SK-N-SH treated with all-trans-retinoic acid at 6 μM for 48 hours (cell line): ENCODE measurements at regions not wholly inside any gene's neighbourhood (a gene's known extent, or its start where the extent isn't known, plus 50 kb on each side); places are given as distances from the start of the nearest gene placed in this dataset.
A peak's percentile ranks its signal among the peaks of the same experiment; 100 is the strongest.

Source experiments
- ATAC-seq: fragments of 200-7000 bp; cut with Tn5 transposase; 3 replicates; pipeline ENCODE4 v1.9.1; 2020; ENCODE audit warnings: mild to moderate bottlenecking, moderate library complexity
- ARNTL ChIP-seq: fragments of 450-650 bp; formaldehyde crosslinking; IDR thresholded peaks from 2 replicates; pipeline ENCODE4 v1.5.0; 2020; ENCODE audit warnings: low read depth, mild to moderate bottlenecking, moderate library complexity, borderline replicate concordance
- BACH2 ChIP-seq: fragments of 250-450 bp; sonication (Bioruptor Pico); IDR thresholded peaks from 2 replicates; pipeline ENCODE4 v1.9.0; 2021; ENCODE audit warnings: mild to moderate bottlenecking, borderline replicate concordance
- CSDC2 ChIP-seq: fragments of 250-450 bp; sonication (Bioruptor Pico); IDR thresholded peaks from 2 replicates; pipeline ENCODE4 v1.5.0; 2020; ENCODE audit warnings: mild to moderate bottlenecking, moderate library complexity
- CSRNP3 ChIP-seq: fragments of 250-450 bp; sonication (Bioruptor Pico); IDR thresholded peaks from 2 replicates; pipeline ENCODE4 v1.5.1; 2021; ENCODE audit warnings: mild to moderate bottlenecking, moderate library complexity
- ESRRG ChIP-seq: fragments of 250-450 bp; sonication (Bioruptor Pico); IDR thresholded peaks from 2 replicates; pipeline ENCODE4 v1.6.1; 2021; ENCODE audit warnings: mild to moderate bottlenecking
- GLIS3 ChIP-seq: fragments of 250-450 bp; sonication (Bioruptor Pico); IDR thresholded peaks from 2 replicates; pipeline ENCODE4 v1.5.0; 2020; ENCODE audit warnings: mild to moderate bottlenecking, moderate library complexity
- ISL1 ChIP-seq: fragments of 250-450 bp; sonication (Bioruptor Pico); IDR thresholded peaks from 2 replicates; pipeline ENCODE4 v2.1.2; 2022; ENCODE audit warnings: mild to moderate bottlenecking, moderate library complexity
- OSR1 ChIP-seq: fragments of 250-450 bp; sonication (Bioruptor Pico); IDR thresholded peaks from 2 replicates; pipeline ENCODE4 v1.8.0; 2022; ENCODE audit warnings: moderate library complexity, mild to moderate bottlenecking, inconsistent platforms
- PATZ1 ChIP-seq: fragments of 250-450 bp; sonication (Bioruptor Pico); IDR thresholded peaks from 2 replicates; pipeline ENCODE4 v1.8.0; 2020; ENCODE audit warnings: mild to moderate bottlenecking, moderate library complexity, borderline replicate concordance
- POU6F1 ChIP-seq: fragments of 250-450 bp; sonication (Bioruptor Pico); IDR thresholded peaks from 2 replicates; pipeline ENCODE4 v1.8.0; 2021; ENCODE audit warnings: low read depth, mild to moderate bottlenecking, moderate library complexity, borderline replicate concordance
- PPARA ChIP-seq: fragments of 250-450 bp; sonication (Bioruptor Pico); IDR thresholded peaks from 2 replicates; pipeline ENCODE4 v1.5.0; 2020; ENCODE audit warnings: mild to moderate bottlenecking, borderline replicate concordance
- RARB ChIP-seq: fragments of 250-450 bp; sonication (Bioruptor Pico); IDR thresholded peaks from 2 replicates; pipeline ENCODE4 v1.8.0; 2021; ENCODE audit warnings: mild to moderate bottlenecking, moderate library complexity
- SNAI2 ChIP-seq: fragments of 250-450 bp; sonication (Bioruptor Pico); IDR thresholded peaks from 2 replicates; pipeline ENCODE4 v1.5.0; 2020; ENCODE audit warnings: mild to moderate bottlenecking, moderate library complexity
- TOX ChIP-seq: fragments of 250-450 bp; sonication (Bioruptor Pico); IDR thresholded peaks from 2 replicates; pipeline ENCODE4 v1.8.0; 2021; ENCODE audit warnings: mild to moderate bottlenecking, moderate library complexity, borderline replicate concordance
- TSHZ2 ChIP-seq: fragments of 250-450 bp; sonication (Bioruptor Pico); IDR thresholded peaks from 2 replicates; pipeline ENCODE4 v1.5.0; 2020; ENCODE audit warnings: mild to moderate bottlenecking, moderate library complexity
- ZC3H10 ChIP-seq: fragments of 250-450 bp; sonication (Bioruptor Pico); IDR thresholded peaks from 2 replicates; pipeline ENCODE4 v1.5.1; 2021; ENCODE audit warnings: mild to moderate bottlenecking, moderate library complexity
- ZFP3 ChIP-seq: fragments of 250-450 bp; sonication (Bioruptor Pico); IDR thresholded peaks from 2 replicates; pipeline ENCODE4 v1.5.0; 2020; ENCODE audit warnings: mild to moderate bottlenecking, moderate library complexity
- ZNF565 ChIP-seq: fragments of 450-650 bp; formaldehyde crosslinking; conservative IDR thresholded peaks from 2 replicates; pipeline ENCODE4 v1.5.0; 2020; ENCODE audit warnings: low read depth, mild to moderate bottlenecking, moderate library complexity
- ZNF70 ChIP-seq: fragments of 450-650 bp; formaldehyde crosslinking; IDR thresholded peaks from 2 replicates; pipeline ENCODE4 v1.5.0; 2020; ENCODE audit warnings: mild to moderate bottlenecking, moderate library complexity
- ZNF8 ChIP-seq: fragments of 450-650 bp; formaldehyde crosslinking; IDR thresholded peaks from 2 replicates; pipeline ENCODE4 v1.5.0; 2020; ENCODE audit warnings: mild to moderate bottlenecking, moderate library complexity
- TF ChIP-seq, protein P1 (sequence below): fragments of 250-450 bp; sonication (Bioruptor Pico); IDR thresholded peaks from 2 replicates; pipeline ENCODE4 v1.5.1; 2020; ENCODE audit warnings: low read depth, mild to moderate bottlenecking, moderate library complexity

- TF ChIP-seq, protein P1, sequence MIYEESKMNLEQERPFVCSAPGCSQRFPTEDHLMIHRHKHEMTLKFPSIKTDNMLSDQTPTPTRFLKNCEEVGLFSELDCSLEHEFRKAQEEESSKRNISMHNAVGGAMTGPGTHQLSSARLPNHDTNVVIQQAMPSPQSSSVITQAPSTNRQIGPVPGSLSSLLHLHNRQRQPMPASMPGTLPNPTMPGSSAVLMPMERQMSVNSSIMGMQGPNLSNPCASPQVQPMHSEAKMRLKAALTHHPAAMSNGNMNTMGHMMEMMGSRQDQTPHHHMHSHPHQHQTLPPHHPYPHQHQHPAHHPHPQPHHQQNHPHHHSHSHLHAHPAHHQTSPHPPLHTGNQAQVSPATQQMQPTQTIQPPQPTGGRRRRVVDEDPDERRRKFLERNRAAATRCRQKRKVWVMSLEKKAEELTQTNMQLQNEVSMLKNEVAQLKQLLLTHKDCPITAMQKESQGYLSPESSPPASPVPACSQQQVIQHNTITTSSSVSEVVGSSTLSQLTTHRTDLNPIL (CRISPR knock-in tag), result no peak
- TF ChIP-seq POU6F1 (CRISPR knock-in tag), result no peak
- TF ChIP-seq ZNF8 (CRISPR knock-in tag), result no peak
- no peak for TF ChIP-seq ARNTL (CRISPR knock-in tag)
- TF ChIP-seq CSRNP3, result no peak
- TF ChIP-seq CSDC2 (CRISPR knock-in tag), result no peak
- no peak for TF ChIP-seq RARB (CRISPR knock-in tag)
- no peak for ATAC-seq
Measured at GRCh38 chr4:62131049-62131448, 930.9 kb downstream of the ADGRL3 start.

DNA sequence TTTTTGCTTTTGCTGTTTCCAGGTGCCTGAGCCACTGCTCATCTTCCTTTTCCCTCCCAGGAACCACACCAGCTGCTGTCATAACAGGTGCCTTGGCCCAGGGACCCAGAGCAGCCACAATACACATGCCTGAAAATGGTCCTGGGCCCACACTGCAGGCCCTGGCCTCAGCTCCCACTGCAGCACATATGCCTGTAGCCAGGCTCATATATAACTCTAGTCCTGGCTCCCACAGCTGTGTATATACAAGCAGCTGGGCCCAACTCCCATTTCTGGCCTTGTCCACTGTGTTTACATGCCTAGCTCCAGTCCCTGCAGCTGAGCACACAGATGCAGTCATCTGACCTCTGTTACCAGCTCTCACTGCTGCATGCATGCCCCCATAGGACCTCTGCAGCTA is 930.5 kb downstream of the ADGRL3 start:
- ATAC-seq, result no peak
- TF ChIP-seq RARB (CRISPR knock-in tag), result no peak
- TF ChIP-seq CSRNP3, result no peak
- no peak for TF ChIP-seq ZNF8 (CRISPR knock-in tag)
- TF ChIP-seq BACH2 (CRISPR knock-in tag), result no peak
- no peak for TF ChIP-seq CSDC2 (CRISPR knock-in tag)
- TF ChIP-seq ZFP3 (CRISPR knock-in tag), result no peak
- TF ChIP-seq GLIS3 (CRISPR knock-in tag), result no peak
- TF ChIP-seq, all 23 proteins: peak for 0

GRCh38 chr4:62130230-62130629 is 930.1 kb downstream of the ADGRL3 start:
- TF ChIP-seq ZNF70 (CRISPR knock-in tag) (no peak), ZNF8 (CRISPR knock-in tag) (no peak), SNAI2 (no peak), PATZ1 (CRISPR knock-in tag) (no peak), ESRRG (CRISPR knock-in tag) (no peak), PPARA (no peak), GLIS3 (CRISPR knock-in tag) (no peak), TSHZ2 (CRISPR knock-in tag) (no peak), OSR1 (CRISPR knock-in tag) (no peak), ZC3H10 (CRISPR knock-in tag) (no peak), CSDC2 (CRISPR knock-in tag) (no peak), ISL1 (CRISPR knock-in tag) (no peak), TOX (CRISPR knock-in tag) (no peak), ARNTL (CRISPR knock-in tag) (no peak), ZNF565 (no peak), POU6F1 (CRISPR knock-in tag) (no peak), RARB (CRISPR knock-in tag) (no peak), BACH2 (CRISPR knock-in tag) (no peak), ZFP3 (CRISPR knock-in tag) (no peak)
- TF ChIP-seq, protein P1 (CRISPR knock-in tag), result no peak
- TF ChIP-seq, all 23 proteins: peak for 0
- peak; percentile 44; the same call in 1 of the 3 replicates for ATAC-seq
